Adrenal gland (tissue), 9 donors: ENCODE measurements at regions not wholly inside any gene's neighbourhood (a gene's known extent, or its start where the extent isn't known, plus 50 kb on each side); places are given as distances from the start of the nearest gene placed in this dataset.

Experiments used
- DNase-seq, 7 donors: peaks; one replicate each; pipeline ENCODE4 v3.0.0-alpha.2; 2019 to 2020
- H3K27ac ChIP-seq, 5 donors: fragments of 200-600 bp; sonication (generic) in 4 of 5; 1 replicate in 3 of 5; 2 replicates in 2 of 5; pipeline versions ENCODE4 v1.5.1 to v1.8.0; 2016 to 2020; ENCODE audit warnings: mild to moderate bottlenecking in 1 of 5
- H3K27me3 ChIP-seq: fragments of 200-600 bp; 2 replicates; pipeline ENCODE4 v1.8.0; 2021
- H3K36me3 ChIP-seq, 2 donors: fragments of 200-600 bp; replicated peaks in 1 of 2; 1 replicate in 1 of 2; 2 replicates in 1 of 2; pipeline versions ENCODE4 v1.5.1 to v1.8.0; 2018 to 2022
- H3K4me1 ChIP-seq, 2 donors: fragments of 200-600 bp; replicated peaks in 1 of 2; 1 replicate in 1 of 2; 2 replicates in 1 of 2; pipeline versions ENCODE4 v1.5.1 to v1.8.0; 2018 to 2021
- H3K4me3 ChIP-seq, 4 donors: fragments of 200-600 bp; sonication (generic) in 3 of 4; one replicate each; pipeline ENCODE4 v1.5.1; 2016 to 2018
- H3K9me3 ChIP-seq, 3 donors: fragments of 200-600 bp; sonication (generic) in 1 of 3; replicated peaks in 1 of 3; 1 replicate in 2 of 3; 2 replicates in 1 of 3; pipeline versions ENCODE4 v1.5.1 to v1.8.0; 2016 to 2021
- POLR2A ChIP-seq, 2 donors: fragments of 450-650 bp; IDR thresholded peaks; one replicate each; pipeline ENCODE4 v1.6.1; 2017; ENCODE audit warnings: antibody characterized with exemption in 2 of 2, mild to moderate bottlenecking in 2 of 2, moderate library complexity in 1 of 2
- WGBS, 4 donors: extraction: QIAGEN DNeasy Blood & Tissue Kit in 2 of 4; methylation state at CpG; one replicate each; pipeline versions ENCODE4 v1.1.5 to v1.1.7; 2013 to 2017; 5-methylcytosine and 5-hydroxymethylcytosine counted together
- intact Hi-C, 2 donors: fragments of 100-400 bp; cut with DNase I; formaldehyde crosslinking; loops; one replicate each; pipeline versions ENCODE4 v1.14.1 to v1.15.0; 2022 to 2023
- TF ChIP-seq, protein P1 (sequence below), 6 experiments: fragments of 450-650 bp in 4 of 6; fragments of 200-600 bp in 2 of 6; sonication (generic) in 1 of 6; IDR thresholded peaks; 1 replicate in 5 of 6; 2 replicates in 1 of 6; pipeline versions ENCODE4 v1.5.1 to v1.8.0; 2016 to 2021; ENCODE audit warnings: antibody characterized with exemption in 6 of 6, mild to moderate bottlenecking in 2 of 6, moderate library complexity in 1 of 6
- donor health status: healthy with polysubstance abuse.
- donor health status: Bipolar disorder and iron deficiency.
- donor health status: DM: yes; HTN: yes; CAD: no.
- donor health status: DM: no; HTN: no; CAD: no.
- donor health status: DM: no; HTN: no; CAD: no.

- H3K36me3 ChIP-seq = no peaks in the 10 kb centered on the region
- intact Hi-C loops = no loop called here
- no peaks in the 10 kb centered on the region for H3K27me3 ChIP-seq
- H3K4me1 ChIP-seq = no peaks in the 10 kb centered on the region
- no peak overlapping the region for H3K27ac ChIP-seq
- 82 to 93% (median 85%) methylated on average over 1 of the region's 1 CpG for WGBS, 4 donors
- DNase-seq = no peak
- H3K4me3 ChIP-seq = no peak overlapping the region
- no peaks in the 10 kb centered on the region for H3K9me3 ChIP-seq
- TF ChIP-seq, protein P1, sequence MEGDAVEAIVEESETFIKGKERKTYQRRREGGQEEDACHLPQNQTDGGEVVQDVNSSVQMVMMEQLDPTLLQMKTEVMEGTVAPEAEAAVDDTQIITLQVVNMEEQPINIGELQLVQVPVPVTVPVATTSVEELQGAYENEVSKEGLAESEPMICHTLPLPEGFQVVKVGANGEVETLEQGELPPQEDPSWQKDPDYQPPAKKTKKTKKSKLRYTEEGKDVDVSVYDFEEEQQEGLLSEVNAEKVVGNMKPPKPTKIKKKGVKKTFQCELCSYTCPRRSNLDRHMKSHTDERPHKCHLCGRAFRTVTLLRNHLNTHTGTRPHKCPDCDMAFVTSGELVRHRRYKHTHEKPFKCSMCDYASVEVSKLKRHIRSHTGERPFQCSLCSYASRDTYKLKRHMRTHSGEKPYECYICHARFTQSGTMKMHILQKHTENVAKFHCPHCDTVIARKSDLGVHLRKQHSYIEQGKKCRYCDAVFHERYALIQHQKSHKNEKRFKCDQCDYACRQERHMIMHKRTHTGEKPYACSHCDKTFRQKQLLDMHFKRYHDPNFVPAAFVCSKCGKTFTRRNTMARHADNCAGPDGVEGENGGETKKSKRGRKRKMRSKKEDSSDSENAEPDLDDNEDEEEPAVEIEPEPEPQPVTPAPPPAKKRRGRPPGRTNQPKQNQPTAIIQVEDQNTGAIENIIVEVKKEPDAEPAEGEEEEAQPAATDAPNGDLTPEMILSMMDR (IDR thresholded peaks at IDR 0.05) = no peak
- no peak for TF ChIP-seq POLR2A (IDR thresholded peaks at IDR 0.05)
Measured at GRCh38 chr10:57188846-57189245, 827.8 kb upstream of the ZWINT start.

GRCh38 chr10:57186201-57186600 lies 825.1 kb upstream of the ZWINT start:
- Histone ChIP-seq H3K4me1 (no peaks in the 10 kb centered on the region), H3K4me3 (no peak overlapping the region), H3K9me3 (no peaks in the 10 kb centered on the region), H3K27ac (no peak overlapping the region), H3K36me3 (no peaks in the 10 kb centered on the region), H3K27me3 (no peaks in the 10 kb centered on the region)
- 61 to 84% (median 69%) methylated on average over 1 of the region's 1 CpG for WGBS, 4 donors
- no peak for DNase-seq
- TF ChIP-seq POLR2A (IDR thresholded peaks at IDR 0.05) = no peak
- TF ChIP-seq, protein P1 (IDR thresholded peaks at IDR 0.05) = no peak
- intact Hi-C loops = no loop called here

- no peaks in the 10 kb centered on the region for H3K27me3 ChIP-seq
- WGBS, 4 donors = 0% methylated on average over 1 of the region's 1 CpG
- no peaks in the 10 kb centered on the region for H3K36me3 ChIP-seq
- no peak overlapping the region for H3K27ac ChIP-seq
- no peak for DNase-seq
- intact Hi-C loops = no loop called here
- no peaks in the 10 kb centered on the region for H3K9me3 ChIP-seq
- H3K4me3 ChIP-seq = no peak overlapping the region
- H3K4me1 ChIP-seq = peaks cover 0 to 6% of the 10 kb centered on the region in 2 donors
- TF ChIP-seq POLR2A (IDR thresholded peaks at IDR 0.05) = no peak
- TF ChIP-seq, protein P1 (IDR thresholded peaks at IDR 0.05) = no peak
Measured at GRCh38 chr10:57169597-57169996, 808.5 kb upstream of the ZWINT start.

DNA sequence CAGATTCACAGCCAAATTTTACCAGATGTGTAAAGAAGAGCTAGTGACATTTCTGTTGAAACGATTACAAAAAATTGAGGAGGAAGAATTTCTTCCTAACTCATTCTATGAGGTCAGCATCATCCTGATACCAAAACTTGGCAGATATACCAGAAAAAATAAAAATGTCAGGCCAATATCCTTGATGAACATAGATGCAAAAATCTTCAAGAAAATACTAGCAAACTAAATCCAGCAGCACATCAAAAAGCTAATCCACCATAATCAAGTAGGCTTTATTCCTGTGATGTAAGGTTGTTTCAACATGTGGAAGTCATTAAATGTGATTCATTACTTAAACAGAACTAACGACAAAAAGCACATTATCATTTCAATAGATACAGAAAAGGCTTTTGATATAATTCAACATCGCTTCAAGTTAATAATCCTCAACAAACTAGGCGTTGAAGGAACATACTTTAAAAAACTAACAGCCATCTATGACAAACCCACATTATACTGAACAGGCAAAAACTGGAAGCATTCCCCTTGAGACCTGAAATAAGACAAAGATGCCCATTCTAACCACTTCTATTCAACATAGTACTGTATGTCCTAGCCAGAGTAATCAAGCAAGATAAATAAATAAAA lies 807.7 kb upstream of the ZWINT start:
- WGBS, 4 donors = 43 to 56% (median 48%) methylated on average over 4 of the region's 4 CpGs
- H3K9me3 ChIP-seq = no peaks in the 10 kb centered on the region
- H3K27me3 ChIP-seq = no peaks in the 10 kb centered on the region
- H3K4me1 ChIP-seq = peaks cover 0 to 6% of the 10 kb centered on the region in 2 donors
- H3K4me3 ChIP-seq = no peak overlapping the region
- TF ChIP-seq, protein P1 (IDR thresholded peaks at IDR 0.05) = no peak
- TF ChIP-seq POLR2A (IDR thresholded peaks at IDR 0.05) = no peak
- no peaks in the 10 kb centered on the region for H3K36me3 ChIP-seq
- intact Hi-C loops = no loop called here
- no peak overlapping the region for H3K27ac ChIP-seq
- no peak for DNase-seq
